GM23338 (cell line): ENCODE measurements at regions not wholly inside any gene's neighbourhood (a gene's known extent, or its start where the extent isn't known, plus 50 kb on each side); places are given as distances from the start of the nearest gene placed in this dataset.

Experiments used
- CREB1 ChIP-seq: fragments of 250-450 bp; sonication (Bioruptor Pico); IDR thresholded peaks from 2 replicates; pipeline ENCODE4 v1.5.0; 2020; ENCODE audit warnings: low read depth, mild to moderate bottlenecking, moderate library complexity
- CTCF ChIP-seq, 2 experiments: fragments of 200-600 bp in 1 of 2; sonication (generic) in 1 of 2; conservative IDR thresholded peaks; 2 replicates each; pipeline versions ENCODE4 v1.5.1 to v1.6.1; 2016 to 2017; ENCODE audit warnings: antibody characterized with exemption in 2 of 2, low read depth in 2 of 2, mild to moderate bottlenecking in 2 of 2, moderate library complexity in 1 of 2
- EZH2 ChIP-seq: fragments of 200-600 bp; sonication (generic); IDR thresholded peaks from one replicate; pipeline ENCODE4 v1.8.0; 2017; ENCODE audit warnings: antibody characterized with exemption, mild to moderate bottlenecking, low read depth; ENCODE audit not compliant: unreplicated experiment
- EZH2phosphoT487 ChIP-seq: fragments of 200-600 bp; sonication (generic); IDR thresholded peaks from one replicate; pipeline ENCODE4 v1.8.1; 2018; ENCODE audit warnings: antibody characterized with exemption; ENCODE audit not compliant: unreplicated experiment
- JUNB ChIP-seq: IDR thresholded peaks from one replicate; pipeline ENCODE4 v1.6.1; 2016; ENCODE audit warnings: antibody characterized with exemption; ENCODE audit not compliant: unreplicated experiment
- NANOG ChIP-seq: IDR thresholded peaks from 2 replicates; pipeline ENCODE4 v1.6.1; 2016; ENCODE audit warnings: antibody characterized with exemption, borderline replicate concordance
- POLR2AphosphoS5 ChIP-seq: IDR thresholded peaks from 2 replicates; pipeline ENCODE4 v1.6.1; 2016; ENCODE audit warnings: antibody characterized with exemption, low read depth
- REST ChIP-seq: IDR thresholded peaks from one replicate; pipeline ENCODE4 v1.6.1; 2018; ENCODE audit warnings: antibody characterized with exemption; ENCODE audit not compliant: unreplicated experiment
- ZNF114 ChIP-seq: fragments of 250-450 bp; sonication (Bioruptor Pico); IDR thresholded peaks from 2 replicates; pipeline ENCODE4 v1.5.0; 2020; ENCODE audit warnings: mild to moderate bottlenecking, moderate library complexity

GRCh38 chr2:2620604-2621003 is 289.5 kb upstream of the MYT1L start:
- TF ChIP-seq CTCF (conservative IDR thresholded peaks at IDR 0.05; ENCODE audit: low read depth in 2 of 2) (no peak), REST (no peak), EZH2 (no peak), POLR2AphosphoS5 (no peak), EZH2phosphoT487 (no peak), ZNF114 (CRISPR knock-in tag) (no peak), CREB1 (CRISPR knock-in tag) (no peak), JUNB (no peak), NANOG (no peak)
